Right lobe of liver (tissue), 4 donors: ENCODE measurements at regions not wholly inside any gene's neighbourhood (a gene's known extent, or its start where the extent isn't known, plus 50 kb on each side); places are given as distances from the start of the nearest gene placed in this dataset.

Source experiments
- CTCF ChIP-seq, 4 donors: fragments of 200-600 bp in 3 of 4; fragments of 450-650 bp in 1 of 4; IDR thresholded peaks; one replicate each; pipeline versions ENCODE4 v1.5.1 to v1.8.0; 2016 to 2022; ENCODE audit warnings: antibody characterized with exemption in 4 of 4, mild to moderate bottlenecking in 2 of 4
- POLR2A ChIP-seq: fragments of 450-650 bp; IDR thresholded peaks from one replicate; pipeline ENCODE4 v1.6.1; 2017; ENCODE audit warnings: antibody characterized with exemption, mild to moderate bottlenecking
- donor health status: DM: no; HTN: no; CAD: no.
- donor health status: DM: no; HTN: no; CAD: no.
- donor health status: DM: no; HTN: yes; CAD: no.

DNA sequence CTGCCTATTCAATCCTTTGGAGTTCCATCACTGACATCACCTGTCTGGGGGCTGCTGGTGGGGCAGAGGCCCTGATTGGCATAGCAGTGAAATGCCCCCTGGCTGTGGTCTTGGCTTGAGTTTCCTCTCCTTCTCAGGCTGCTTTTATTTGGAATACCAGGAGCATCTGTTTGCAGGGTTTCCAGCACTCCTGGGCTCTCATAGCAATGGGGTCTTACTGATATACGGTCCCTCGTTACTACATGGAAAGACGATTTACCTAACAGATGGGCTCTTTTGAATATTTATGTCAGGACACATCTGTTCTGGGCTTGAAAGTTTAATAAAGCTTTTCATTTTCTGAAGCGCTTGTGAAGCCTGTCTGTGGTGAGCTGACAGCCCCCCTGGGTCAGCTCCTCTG lies 230.3 kb downstream of the SLC4A3 start:
- no peak for TF ChIP-seq CTCF (IDR thresholded peaks at IDR 0.05)
- TF ChIP-seq POLR2A, result no peak
